HPDE6-E6E7 (cell line): ENCODE measurements at regions not wholly inside any gene's neighbourhood (a gene's known extent, or its start where the extent isn't known, plus 50 kb on each side); places are given as distances from the start of the nearest gene placed in this dataset.

Experiments used
- DNase-seq: peaks from one replicate; pipeline ENCODE4 v3.0.0; 2011; ENCODE audit warnings: missing footprints; ENCODE audit errors: extremely low spot score

DNA sequence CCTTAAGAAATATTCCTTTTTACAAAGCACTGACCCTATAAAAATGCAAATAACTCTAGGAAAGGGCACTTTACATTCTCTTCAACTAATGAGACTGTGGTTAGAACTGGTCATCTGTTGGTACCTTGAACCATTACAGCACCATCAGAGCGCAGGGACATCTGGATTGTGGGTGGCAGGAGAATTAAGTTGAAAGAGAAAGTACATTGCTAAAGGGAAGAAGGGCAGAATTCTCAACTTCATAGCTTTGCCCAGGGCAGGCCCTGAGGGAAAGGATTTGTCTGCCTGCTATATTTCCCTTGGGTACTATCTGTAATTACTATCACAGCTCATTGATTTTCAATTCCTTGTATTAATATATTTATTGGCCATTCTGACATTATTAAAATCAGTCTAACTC is 196.8 kb downstream of the KLF12 start:
- DNase-seq, result no peak

DNA sequence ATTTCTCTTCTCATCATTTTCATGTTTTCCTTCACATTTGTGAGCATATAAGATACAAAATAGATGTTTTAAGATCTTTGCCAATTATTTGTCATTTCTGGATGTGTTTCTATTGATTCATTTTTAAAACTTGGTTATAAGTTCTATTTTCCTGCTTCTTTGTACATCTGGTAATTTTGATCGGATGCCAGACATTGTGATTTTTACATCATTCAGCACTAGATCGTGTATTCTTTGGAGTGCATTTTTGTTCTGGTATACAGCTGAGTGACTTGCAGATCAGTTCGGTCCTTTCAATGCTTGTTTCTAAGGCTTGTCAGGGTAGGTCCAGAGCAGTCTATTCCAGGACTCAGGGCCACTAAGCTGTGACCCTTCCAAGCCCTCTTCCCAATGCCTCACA is 198.2 kb downstream of the KLF12 start:
- DNase-seq, result no peak

DNA sequence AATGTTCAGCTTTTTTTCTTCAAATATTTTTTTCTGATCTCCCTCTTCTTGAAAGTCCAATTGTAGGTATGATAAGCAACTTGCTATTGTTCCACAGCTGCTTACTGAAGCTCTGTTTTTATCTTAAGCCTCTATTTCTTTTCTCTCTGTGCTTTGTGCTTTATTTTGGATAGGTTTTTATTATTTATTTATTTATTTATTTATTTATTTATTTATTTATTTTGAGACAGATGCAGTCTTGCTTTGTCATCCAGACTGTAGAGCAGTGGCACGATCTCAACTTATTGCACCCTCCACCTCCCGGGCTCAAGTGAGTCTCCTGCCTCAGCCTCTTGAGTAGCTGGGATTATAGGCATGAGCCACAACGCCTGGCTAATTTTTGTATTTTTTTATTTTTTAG is 199.4 kb downstream of the KLF12 start:
- DNase-seq, result no peak

DNA sequence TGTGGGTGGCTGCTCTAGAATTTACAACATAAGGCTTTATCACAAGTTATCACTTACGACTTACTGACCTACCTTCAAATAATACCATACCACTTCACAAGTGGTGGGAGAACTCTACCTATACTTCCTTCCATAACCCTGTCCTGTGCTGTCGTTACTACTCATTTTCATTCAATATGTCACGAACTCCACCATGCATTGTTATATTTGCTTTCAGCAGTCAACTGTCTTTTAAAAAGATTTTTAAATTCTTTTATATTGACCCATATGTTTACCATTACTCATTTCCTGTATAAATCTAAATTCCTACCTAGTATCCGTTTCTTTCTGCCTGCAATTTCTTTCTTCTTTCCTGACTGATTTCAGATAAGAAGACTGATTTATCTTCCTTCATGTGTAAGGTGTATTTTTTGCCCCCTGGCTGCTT is 200.0 kb downstream of the KLF12 start:
- no peak for DNase-seq

DNA sequence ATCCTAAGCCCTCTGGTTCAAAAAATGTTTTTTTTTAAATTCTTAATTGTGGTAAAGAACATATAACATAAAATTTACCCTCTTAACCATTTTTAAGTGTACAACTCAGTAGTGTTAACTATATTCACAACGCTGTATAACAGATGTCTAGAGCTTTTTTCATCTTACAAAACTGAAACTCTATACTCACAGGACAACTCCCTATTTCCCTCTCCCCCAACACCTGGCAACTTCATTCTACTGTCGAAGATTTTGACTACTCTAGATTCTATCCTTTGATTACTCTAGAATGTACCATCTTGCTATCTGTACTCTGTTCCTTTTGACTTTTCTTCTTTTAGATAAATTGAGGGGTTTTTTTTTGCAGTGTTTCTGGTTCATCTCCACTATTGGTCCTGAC is 200.4 kb downstream of the KLF12 start:
- DNase-seq, result no peak

DNA sequence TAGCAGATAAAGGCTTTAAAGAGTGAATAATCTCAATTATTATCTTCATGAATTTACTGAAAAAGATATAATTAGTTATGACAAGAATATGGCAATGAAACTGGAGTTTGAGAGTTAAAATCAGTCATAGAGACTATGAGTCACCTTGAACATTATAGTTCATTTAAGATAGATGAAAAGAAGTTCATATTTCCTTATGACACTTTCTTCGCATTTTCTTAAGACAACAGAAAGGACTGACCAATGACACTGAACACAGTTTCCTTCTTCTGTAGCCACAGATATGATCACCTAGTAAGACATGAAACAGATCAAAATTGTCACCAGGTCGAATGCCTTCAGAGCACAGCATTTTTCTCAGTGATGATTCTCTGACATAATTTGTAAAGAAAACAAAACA is 202.1 kb downstream of the KLF12 start:
- DNase-seq, result no peak

DNA sequence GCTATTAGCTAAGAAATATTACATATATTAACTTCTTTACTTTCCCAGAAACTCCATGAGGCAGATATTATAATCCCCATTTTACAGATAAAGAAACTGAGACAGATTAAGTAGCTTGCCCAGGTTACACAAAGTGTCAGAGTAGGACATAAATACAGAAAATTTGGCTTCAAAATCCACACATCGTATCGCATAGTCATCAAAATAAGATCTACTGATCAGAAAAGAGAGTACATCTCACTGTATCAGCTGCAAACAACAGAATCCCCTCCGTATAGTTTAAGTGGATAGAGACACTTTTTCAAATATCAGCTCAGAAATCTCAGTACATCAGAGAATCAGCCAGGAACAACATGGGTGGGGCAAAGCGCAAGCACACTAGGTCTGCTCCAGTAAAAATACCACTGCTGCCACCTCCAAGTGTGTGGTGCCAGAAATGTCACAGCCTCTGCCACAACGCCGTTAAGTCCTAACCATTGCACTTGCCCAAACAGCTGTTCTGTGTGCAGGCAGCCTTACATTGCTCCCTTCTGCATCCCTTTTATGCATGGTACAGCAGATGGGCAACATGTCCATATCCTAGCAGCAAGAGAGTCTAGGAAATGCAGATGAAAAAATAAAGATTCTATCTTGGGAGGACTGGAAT is 204.8 kb downstream of the KLF12 start:
- DNase-seq, result no peak

DNA sequence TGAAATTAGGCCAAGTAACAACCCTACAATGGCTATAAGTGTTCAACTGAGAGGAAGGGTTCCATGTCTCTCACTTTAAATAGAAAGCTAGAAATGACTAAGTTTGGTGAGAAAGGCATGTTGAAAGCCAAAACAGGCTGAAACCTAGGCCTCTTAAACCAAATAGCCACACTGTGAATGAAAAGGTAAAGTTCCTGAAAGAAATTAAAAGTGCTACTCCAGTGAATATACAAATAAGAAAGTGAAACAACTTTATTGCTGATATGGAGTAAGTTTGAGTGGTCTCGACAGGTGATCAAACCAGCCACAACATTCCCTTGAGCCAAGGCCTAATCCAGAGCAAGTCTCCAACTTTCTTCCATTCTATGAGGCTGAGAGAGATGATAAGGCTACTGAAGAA is 209.6 kb downstream of the KLF12 start:
- no peak for DNase-seq

DNA sequence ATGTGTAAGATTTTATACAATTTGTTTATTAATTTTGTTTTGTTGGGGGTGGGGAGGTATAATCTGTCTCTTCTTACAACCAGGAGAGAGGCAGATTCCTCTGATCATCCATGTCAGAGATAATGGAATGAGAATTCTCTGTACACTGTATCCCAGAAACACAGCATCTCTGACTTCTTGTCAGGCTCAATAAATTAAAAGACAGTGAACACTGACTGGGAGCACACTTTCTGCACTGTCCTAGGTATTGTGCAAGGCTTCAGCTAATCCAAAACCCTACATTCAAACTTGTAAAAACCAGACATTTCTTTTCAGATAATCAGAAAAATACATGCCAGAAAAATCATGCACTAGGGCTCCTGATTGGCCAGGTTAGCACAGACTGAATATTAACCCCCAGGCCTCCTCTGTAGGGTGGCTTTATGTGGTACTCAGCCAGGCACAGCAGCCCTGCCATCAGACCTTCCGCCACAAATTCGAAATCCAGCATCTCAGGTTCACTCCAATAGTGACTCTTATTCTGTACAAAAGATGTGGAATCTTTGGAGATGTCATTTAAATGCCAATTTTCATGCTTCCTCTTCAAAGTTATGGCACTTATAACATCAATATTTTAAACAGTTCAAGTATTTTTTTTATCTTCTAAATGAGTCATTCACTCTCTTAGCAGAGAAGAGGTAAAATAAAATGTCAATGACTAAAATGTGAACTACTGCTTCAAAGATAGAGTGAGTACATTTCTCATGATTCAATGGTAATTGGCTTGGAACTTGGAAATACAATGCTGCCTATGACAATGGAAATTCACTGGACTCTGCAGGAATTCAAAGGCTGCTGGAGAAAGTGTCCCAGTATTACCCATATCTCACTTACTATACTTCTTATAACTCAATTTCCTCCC is 211.5 kb downstream of the KLF12 start:
- DNase-seq, result no peak

DNA sequence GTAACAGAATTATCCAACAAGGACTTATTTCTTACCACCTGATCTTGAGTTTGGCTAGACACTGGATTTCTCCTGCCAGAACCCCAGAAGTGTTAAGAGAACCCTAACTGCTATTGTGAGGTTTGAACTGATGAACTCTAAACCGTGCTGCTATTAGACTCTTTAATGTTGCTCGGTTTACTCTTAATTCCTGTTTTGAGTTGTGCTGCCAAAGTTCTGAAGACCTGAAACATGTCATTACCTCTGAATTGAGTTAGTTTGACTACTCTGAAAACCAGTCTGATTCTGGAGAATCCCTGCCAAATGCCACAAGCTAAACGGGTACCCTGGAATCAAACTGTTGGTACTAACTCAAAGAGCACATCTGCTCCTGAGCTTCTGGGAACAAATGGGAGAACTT is 215.5 kb downstream of the KLF12 start:
- DNase-seq, result no peak

DNA sequence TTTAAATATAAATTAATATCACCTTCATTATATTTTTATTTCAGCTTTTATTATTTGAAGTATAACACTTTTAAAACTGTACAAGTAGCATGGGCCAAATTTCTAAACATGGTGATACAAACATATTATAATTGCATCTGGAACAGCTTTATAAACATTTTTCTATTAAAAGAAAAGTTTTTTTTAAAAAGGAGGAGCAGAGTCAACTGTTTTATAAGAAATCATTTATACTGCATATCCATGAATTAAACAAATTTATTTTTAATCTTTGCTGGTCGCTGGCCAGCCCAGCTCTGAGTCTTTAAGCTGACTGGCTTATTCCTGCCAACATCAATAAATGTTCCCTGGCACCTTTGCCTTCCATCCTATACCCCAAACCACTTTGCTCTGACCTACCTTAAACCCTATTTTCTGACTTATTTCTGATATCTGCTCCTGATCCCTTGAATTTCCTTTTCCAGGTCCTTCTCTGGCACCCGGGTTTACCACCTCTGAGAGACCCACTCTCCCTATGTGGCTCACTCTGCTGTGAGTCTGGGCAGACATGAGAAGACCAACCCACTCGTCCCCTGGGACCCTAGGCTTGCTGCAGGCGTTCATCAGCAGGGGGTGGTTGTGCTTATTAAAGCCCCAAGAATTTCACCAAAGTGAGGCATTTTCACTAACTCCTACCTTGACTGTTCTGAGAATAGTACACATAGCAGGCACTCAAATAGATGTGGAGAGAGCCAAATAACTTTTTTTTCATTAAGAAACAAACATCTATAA is 220.3 kb downstream of the KLF12 start:
- DNase-seq, result no peak

DNA sequence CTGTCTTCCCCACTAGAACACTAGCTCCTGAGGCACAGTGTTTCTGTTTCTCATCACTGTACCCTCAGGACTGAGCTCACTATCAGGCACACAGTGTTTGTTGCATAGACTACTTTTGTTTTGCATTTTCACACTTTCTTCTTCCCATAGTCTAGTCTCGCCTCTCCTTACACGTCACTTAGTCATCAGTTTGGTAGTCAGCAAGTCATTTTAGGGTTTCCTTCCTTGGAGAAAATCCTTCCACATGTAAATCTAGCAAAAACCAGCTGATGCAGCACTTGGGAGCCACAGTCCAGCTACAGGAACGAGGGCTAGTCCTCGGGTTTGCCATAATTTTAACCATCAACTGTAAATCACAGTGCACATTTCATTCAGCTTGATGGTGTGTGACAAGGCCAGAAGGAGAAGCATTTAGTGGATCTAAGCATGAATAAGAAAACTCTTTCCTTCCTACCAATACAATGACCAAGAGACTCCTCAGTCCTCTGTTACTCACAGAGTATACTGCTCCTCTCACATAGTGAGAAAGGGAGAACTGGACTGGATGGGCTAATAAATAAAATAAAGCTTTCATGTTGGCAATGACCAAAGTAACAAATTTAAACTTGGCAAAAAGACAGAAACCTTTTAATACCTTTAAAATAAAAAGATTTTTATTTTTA is 221.0 kb downstream of the KLF12 start:
- DNase-seq, result no peak

DNA sequence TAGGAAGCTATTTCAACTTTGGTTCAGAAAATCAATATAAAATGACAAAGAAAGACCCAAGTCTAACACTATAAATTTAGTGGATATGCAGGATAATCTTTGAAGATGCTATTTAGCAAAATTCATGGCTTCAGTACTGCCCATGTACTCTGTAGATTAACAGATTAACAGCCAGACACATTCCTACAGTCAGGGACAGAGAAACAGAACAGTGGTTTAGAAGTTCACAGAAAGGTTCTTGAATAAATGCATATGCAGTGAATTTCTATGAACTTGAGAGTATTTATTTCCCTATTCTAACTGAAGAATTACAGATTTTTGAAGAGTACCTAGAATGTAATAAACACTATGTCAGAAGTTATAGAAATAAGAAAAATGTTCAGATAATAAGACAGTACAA is 222.8 kb downstream of the KLF12 start:
- DNase-seq, result no peak

DNA sequence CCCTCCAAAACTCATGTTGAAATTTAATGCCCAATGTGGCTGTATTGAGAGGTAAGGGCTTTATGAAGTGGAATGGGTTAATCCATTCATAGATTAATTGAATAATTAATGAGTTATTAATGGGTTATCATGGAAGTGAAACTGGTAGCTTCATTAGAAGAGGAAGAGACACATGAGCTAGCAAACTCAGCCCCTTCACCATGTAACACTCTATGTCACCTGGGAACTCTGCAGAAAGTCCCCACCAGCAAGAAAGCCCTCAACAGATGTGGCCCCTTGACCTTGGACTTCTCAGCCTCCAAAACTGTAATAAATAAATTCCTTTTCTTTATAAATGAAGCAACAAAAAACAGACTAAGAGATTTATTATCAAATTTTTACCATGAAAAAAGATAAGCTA is 223.5 kb downstream of the KLF12 start:
- DNase-seq, result no peak

DNA sequence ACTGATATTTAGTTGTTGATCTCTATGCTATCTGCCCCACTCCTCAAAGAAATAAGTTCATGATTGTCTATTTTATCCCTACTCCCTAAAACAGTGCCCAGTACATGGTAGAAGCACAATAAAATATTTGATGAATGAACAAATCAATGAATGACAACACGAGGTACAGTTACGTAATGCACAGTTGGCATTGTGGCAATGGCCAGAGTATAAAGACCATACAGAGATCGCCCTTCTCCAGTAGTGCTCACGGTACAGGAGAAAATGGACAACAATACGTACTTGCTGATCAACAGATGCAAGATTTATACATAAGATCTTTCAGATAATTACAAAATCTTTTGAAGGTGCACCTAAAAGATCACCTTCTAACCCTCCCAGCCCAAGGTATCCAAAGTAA is 225.4 kb downstream of the KLF12 start:
- DNase-seq, result no peak

DNA sequence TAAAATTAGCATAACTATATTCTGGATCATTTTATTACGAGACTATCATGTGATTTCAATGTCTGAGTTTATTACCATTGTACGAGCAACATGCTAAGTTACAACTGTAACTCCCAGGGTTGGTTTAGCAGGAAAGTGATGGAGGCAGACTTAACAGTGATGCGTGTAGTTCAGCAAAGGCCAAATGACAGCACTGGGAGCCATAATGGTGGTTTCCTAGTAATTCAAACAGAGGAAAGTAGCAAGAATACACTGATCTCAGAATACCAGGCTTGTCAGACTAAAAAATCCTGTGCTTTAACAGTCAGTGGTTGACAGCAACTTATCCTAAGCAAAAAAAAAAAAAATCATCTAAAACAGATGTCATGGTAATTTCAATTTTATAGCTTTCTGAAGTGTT is 229.6 kb downstream of the KLF12 start:
- DNase-seq, result no peak

DNA sequence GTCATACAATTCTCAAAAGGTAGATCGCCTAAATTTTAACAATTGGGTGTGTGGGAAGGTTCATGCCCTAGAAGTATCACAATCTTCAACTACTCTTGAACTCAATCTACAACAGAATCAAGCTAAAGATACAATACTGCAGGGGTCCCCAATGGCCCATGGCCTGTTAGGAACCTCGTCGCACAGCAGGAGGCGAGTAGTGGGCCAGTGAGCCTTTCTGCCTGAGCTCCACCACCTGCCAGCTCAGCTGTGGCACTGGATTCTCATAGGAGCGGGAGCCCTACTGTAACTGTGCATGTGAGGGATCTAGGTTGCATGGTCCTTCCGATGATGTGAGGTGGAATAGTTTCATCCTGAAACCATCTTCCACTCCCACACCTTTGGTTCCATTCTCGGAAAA is 230.6 kb downstream of the KLF12 start:
- no peak for DNase-seq

DNA sequence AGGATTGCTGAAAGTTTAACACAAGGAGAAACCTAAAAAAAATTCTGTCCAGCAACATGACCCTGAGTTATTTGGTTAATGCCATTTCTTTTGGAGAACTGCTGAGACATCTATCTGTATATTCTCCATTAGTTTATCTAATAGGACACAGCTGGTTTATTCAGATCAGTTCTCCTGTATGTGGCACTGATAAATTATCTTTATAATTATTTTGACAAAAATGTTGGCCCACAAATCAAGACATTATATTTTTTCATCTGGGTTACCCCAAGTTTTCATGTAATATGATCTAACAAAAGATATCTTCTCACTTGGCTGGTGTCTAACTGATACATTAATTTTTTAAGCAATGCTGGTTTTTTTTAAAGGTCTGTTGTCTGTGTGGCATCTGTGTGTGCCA is 231.4 kb downstream of the KLF12 start:
- no peak for DNase-seq

DNA sequence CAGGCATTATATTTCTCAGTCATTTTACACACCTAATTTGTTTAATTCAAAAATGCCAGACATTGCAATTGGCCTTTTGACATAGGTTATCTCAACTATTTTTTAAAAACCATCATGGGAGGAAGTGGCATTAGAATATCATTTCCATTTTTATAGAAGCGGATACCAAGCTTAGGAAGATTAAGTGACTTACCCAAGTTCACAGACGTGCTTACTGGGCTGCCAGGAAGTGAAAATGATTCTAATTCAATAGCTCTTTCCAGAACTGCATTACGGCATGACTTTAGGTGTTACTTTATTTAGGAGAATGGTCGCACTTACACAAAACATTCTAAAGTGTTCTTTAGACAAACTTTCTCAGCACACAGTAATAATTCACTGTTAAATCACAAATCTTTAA is 231.9 kb downstream of the KLF12 start:
- DNase-seq, result no peak

DNA sequence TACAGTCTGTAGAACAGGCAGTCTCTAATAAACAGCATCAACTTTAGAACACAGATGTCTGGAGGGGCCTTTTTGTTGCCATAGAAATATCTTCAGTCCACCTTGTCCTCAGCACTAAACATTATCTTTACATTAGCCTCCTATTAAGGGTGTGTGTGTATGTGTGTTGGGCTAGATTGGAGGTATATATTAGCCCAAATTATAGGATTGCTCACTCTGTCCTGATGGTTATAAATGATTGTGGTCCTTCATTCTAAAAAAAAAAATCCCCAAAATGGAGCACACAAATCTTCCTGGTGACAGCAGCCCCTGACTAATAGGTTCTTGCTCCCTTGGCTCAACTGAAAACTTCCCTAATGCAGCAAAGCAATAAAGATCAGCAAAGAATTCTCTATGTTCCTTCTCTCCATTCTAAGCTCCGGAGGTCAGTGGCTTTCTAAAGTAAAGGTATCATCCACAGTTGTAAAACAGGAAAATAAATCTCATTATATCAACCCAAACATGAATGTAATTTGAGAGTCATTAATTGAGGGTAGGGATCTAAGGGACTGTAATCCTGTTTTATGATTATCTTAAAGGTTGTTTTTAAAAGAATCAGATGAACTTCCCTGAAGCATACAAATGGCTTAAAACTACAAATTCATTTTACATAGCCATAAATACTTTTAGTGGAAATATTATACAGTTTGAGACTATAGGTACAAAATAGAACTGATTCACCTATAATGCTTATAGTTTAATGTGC is 232.7 kb downstream of the KLF12 start:
- no peak for DNase-seq

DNA sequence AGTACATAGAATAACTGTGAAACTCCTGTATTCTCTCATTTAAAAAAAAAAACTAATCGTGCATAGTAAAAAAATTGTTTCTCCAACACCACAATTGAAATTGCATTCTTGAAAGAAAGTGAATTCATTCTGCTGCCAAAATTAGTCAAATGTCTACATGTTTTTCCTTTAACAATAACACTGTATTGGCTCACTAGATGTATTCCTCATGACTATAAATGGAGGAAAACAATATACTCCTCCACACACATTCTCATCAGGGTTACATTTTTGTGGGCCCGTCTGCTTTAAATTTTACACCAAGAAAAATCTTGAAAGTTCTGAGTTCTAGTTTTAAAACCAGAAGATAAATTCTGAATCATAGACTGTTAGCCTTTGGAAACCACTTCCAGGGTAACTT is 233.6 kb downstream of the KLF12 start:
- no peak for DNase-seq
